GM21786 (cell line): ENCODE measurements at regions not wholly inside any gene's neighbourhood (a gene's known extent, or its start where the extent isn't known, plus 50 kb on each side); places are given as distances from the start of the nearest gene placed in this dataset.

Experiments used
- ATAC-seq: cut with Tn5 transposase; IDR thresholded peaks from one replicate; pipeline ENCODE4 v1.9.1; 2021; ENCODE audit not compliant: unreplicated experiment

DNA sequence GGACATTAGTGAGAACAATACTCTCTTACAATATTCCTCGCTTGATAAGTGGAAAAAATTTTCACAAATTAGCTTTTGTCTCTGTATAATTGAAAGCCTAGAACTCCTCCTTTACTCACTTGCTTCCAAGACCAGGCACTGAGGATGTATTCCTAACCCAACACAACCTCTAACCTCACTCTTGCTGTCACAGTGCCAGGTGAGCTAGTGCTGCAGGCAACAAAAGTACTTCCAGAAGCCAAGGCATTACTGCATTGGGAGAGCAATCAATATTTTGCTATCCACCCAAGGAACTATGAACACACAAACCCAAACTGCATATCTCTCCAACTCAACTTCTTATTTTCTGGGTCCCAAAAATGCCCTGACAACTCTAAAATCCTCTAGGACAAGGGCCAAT lies 1081.0 kb downstream of the VRK1 start:
- no peak for ATAC-seq

DNA sequence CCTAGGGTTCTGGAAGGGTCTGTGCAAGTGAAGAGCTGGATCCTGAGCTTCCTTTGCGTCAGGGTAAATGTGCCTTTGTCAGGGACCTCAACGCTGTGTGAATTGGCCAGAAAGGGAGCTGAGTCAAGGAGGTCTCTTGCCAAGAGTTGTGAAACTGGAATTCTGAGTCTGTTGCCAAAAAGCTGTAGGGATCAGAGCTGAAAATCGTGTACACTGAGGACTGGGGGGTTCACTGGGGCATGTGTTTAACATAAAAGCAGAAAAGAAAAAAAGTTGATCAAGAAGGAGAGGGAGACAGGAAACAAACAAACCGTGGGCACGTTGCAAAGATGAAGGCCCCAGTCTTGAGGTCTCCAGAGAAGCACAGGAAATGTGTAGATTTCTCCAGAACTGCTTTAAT lies 1081.5 kb downstream of the VRK1 start:
- ATAC-seq, result no peak

DNA sequence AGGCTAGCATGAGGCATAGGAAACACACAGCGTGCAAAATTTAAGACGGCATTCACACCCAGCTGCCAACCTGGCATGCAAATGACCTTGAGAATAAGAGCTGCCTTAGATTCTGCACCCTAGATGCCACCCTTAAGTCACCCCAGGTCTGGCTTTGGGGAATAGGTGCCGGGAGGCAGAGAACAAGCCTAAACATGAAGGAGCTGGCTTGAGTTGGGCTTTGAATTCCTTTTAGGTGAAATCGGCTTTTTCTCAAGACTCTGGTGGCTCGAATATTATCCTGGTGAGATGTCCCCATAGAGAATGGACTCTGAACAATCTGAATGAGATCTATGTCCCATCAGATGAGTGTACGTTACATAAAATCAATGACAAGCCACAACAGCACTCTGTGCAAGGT lies 1090.5 kb downstream of the VRK1 start:
- ATAC-seq, result no peak

DNA sequence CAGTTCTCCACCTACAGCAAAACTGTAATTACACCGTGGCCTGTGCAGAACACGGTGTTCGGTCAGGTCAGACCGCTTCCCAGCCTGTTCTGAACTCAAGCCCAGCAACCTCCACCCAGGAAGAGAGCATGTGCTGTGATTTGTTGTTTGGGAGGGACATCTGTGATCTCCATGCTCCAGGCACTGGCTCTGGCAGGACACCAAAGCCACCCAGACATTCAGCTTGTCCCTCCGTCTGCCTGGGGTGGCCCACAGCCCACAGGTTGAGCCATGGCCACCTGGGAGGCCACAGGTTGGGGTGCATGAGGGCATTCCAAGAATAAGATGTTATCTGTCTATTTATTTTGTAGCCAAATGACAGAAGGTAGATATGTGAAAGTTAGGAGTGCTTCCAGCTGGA lies 1091.1 kb downstream of the VRK1 start:
- no peak for ATAC-seq

- no peak for ATAC-seq
Measured at GRCh38 chr14:97891515-97891914, 1094.3 kb downstream of the VRK1 start.

- ATAC-seq, result no peak
Measured at GRCh38 chr14:97894552-97894951, 1097.4 kb downstream of the VRK1 start.

DNA sequence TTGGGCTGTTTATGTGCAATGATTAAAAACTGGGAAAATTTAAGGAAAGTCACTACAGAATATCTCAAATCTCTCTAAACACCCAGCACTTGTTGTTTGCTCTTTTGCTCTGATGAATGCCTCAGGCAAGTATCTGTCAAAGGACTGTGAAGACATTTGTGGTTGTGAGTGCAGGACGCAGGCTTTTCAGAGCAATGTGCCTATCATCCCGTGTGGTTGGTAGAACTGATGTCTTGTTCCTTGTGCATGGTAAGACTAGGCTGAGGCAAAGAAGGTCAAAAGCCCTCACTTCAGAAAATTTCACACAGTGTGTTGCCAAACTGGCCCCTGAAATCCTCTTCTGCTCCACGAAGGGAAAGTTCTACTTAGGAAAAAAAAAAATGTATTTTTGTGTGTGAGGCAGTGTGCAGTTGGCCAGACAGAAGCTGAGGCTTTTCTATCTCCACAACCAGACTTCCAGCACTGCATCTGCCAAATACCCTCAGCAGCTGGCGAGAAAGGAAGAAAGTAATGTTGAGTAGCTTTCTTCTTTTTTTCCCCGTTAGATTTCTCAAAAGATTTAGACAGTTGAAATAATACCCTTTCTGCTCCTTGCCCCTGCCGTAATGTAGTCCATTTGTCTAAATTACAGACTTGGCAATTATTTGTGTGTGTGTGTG lies 1103.1 kb downstream of the VRK1 start:
- no peak for ATAC-seq

GRCh38 chr14:97902630-97903029 lies 1105.4 kb downstream of the VRK1 start:
- ATAC-seq, result no peak

- ATAC-seq, result no peak
Measured at GRCh38 chr14:97903821-97904220, 1106.6 kb downstream of the VRK1 start.

DNA sequence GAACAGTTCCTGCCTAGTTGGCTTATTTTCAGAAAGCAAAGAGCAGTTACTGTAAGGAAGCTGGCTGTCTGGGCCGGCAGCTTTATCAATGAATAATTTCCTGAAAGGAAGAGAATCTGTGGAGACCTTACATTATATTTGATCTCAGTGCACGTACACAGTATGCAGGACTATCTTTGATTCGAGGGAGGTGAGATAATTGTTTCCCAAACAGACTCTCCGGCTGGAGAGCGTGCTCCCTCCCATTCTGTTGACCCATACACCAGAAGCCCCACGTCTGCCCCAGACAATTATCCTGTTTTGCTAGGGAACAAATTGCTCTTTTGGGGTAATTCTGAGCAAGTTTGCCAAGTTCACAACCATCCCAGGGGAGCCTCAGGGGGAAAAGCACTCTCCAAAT lies 1115.0 kb downstream of the VRK1 start:
- no peak for ATAC-seq

DNA sequence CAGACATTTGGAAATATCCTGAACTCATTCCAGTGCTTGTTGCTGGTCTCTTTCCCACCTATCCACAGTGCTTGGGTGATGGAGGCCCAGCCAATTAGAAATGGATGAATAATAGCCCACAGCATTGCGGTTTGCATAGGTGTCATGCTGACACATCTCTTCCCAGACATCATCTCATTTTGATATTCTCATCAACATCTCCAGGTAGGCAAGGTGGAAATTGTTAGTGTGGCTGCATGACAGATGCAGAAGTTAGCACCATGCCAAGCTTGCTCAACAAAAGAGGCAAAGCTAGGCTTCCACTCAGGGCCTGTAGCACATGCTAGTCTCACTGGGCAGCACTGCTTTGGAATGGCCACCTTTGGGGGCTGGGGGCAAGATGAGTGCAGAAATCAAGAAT lies 1118.9 kb downstream of the VRK1 start:
- no peak for ATAC-seq

- no peak for ATAC-seq
Measured at GRCh38 chr14:97916669-97917568, 1119.7 kb downstream of the VRK1 start.

DNA sequence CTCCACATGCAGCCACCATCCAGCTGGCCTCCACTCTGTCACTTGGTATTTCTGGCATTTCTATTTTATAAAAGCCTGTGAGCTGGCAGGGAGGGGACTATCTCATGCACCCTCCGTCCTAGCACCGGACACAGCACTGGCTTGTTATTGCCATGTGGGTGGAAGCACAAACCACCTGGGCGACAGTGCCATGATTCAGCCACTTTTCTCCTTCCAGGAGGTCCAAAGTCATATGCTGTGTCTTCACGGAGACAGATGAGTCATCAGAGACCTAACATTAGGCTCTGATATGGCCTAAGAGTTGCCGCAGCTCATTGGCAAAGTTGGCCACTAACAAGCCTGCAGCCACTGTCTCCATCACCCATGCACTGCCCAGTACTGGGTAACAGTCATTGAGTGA lies 1123.0 kb downstream of the VRK1 start:
- no peak for ATAC-seq

GRCh38 chr14:97921296-97921695 lies 1124.1 kb downstream of the VRK1 start:
- no peak for ATAC-seq

- ATAC-seq, result no peak
Measured at GRCh38 chr14:97924922-97925613, 1127.9 kb downstream of the VRK1 start.

DNA sequence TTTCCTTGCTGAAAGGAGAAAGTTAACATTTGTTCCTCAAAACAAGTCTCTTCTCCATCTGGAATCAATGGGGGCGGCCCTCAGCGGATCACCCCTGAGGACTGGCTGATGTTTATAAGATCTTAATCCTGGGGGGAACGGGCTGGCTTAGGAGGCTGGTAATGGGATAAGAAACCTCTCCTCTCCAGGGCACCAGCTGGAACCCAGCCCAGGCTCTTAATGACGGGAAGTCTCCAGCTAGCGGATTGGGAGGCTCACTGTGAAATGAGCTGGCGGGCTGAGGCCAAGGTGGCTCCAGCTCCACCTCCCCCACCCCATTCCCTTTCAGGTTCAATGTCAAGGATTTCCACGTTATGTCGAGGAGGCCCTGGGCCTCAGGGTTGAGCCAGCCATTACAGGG lies 1133.0 kb downstream of the VRK1 start:
- ATAC-seq, result no peak

DNA sequence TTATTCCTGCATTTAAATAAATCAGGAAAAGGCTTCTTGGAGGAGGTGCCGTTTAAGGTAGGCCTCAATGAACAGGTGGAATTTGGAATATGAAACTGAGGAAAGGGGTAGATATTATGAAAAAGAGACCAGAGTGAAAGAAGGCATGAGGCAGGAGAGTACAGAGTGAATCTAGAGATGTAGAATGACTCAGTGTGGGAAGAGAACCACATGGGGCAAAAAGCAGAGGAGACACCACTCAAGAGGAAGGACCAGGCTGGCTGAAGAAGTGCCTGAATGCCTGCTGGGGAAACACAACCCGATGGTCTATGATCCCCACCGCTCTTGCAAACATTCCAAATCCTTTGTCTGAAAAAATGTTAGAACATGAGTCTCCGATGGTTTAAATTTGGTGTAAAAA lies 1134.1 kb downstream of the VRK1 start:
- ATAC-seq, result no peak

DNA sequence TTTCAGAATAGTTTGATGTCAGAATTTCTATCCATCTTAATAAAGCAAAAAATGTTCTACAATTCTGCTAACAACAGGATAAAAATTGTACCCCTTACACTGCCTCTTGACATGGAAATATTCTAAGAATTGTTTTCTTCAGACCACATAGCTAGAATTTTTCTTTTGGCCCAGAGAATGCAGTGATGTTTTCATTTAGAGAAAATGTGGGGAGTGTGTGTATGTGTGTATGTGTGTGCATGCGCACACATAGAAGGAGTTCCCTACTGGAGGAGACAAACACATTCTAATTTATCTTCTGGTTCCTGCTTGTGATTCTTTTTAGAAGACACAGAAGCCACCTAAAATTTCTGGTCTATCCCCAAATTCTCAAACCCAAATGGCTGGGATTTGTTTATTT lies 1145.7 kb downstream of the VRK1 start:
- no peak for ATAC-seq

GRCh38 chr14:97943619-97944018 lies 1146.4 kb downstream of the VRK1 start:
- no peak for ATAC-seq

DNA sequence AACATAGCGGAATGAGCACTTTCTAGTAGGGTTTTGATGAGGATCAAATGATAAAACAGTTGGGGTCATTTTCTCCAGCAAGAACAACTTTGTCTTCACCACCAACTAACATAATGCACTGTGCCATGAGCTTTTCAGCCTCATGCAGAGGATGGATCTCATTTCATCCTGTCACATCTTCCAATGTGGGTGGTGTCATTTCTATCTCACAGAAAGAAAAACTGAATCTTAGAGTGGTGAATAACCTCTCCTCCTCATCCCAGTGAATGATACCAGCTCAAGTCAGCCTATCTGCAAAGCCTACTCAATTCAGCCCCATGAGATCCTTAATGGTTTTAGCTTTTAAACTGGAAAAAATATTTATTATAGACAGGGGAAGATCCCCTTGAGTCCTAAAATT lies 1147.2 kb downstream of the VRK1 start:
- no peak for ATAC-seq

- ATAC-seq, result no peak
Measured at GRCh38 chr14:97945631-97946030, 1148.4 kb downstream of the VRK1 start.

GRCh38 chr14:97946240-97946639 lies 1149.1 kb downstream of the VRK1 start:
- ATAC-seq, result no peak
